ENCODE measurements at regions not wholly inside any gene's neighbourhood (a gene's known extent, or its start where the extent isn't known, plus 50 kb on each side); places are given as distances from the start of the nearest gene placed in this dataset.
"Not testable (repeated sequence)": the region's sequence is repeated elsewhere in the genome, so short reads cannot be mapped to it uniquely, and the experiment has no call there.

DNA sequence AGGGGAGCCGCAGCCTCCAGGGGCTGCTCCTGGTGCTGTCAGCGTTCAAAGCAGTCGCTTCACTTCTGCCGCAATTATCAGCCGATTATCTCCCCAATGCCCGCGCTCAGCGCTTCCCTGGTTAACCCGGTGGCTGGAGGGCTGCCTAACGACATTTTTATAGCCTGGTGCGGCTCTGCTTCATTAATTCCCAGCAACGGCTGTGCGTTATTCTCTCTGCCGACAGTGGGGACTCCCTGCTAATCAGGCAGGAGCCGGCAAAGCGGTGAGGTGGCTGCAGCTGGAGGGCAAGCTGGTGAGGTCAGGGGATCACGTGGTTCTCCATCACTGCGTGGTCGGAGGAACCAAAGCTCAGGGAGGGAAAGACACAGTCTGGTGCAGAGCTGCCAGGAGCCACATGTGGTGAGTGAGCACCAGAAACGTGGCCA is 62.9 kb downstream of the GLRX5 start:
- peak; percentile 48 for DNase-seq (ENCODE audit: low spot score)

DNA sequence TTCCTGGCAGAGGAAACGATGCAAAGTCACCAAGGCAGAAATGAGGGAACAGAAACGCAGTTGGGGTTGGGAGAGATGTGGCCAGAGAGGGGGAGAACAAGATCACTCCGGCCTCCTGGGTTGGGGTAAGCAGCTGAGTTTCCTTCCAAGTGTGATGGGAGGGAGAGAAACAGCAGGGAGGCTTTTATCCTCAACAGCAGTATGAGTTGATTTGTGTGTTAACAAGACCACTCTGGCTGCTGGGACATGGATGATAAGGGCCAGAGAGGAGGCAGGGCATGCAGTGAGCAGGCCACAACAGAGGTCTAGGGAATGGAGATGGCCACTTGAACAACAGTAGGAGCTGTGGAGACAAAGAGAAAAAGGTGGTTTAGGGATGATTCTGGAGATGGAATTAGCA is 66.8 kb downstream of the GLRX5 start:
- DNase-seq (ENCODE audit: low spot score): no peak

DNA sequence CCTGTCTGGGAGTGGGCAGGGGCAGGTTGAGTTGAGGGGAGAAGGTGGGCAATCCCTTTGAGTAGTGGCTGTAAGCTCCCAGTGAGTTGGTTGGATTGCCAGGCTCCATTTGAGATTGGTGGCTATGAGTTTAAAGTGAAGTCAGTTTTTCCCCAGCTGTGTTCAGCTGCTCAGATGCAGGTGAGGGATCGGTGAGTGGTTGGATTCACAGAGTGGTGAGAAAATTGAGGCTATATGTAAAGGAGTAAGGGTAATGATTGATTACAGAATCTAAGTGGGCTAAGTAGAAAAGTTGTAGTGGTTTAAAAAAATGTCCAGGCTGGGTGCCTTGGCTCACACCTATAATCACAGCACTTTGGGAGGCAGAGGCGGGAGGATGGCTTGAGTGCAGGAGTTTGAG is 68.6 kb downstream of the GLRX5 start:
- no peak for DNase-seq (ENCODE audit: low spot score)

- no peak for DNase-seq (ENCODE audit: low spot score)
Measured at GRCh38 chr14:95606266-95606665, 71.4 kb downstream of the GLRX5 start.

DNA sequence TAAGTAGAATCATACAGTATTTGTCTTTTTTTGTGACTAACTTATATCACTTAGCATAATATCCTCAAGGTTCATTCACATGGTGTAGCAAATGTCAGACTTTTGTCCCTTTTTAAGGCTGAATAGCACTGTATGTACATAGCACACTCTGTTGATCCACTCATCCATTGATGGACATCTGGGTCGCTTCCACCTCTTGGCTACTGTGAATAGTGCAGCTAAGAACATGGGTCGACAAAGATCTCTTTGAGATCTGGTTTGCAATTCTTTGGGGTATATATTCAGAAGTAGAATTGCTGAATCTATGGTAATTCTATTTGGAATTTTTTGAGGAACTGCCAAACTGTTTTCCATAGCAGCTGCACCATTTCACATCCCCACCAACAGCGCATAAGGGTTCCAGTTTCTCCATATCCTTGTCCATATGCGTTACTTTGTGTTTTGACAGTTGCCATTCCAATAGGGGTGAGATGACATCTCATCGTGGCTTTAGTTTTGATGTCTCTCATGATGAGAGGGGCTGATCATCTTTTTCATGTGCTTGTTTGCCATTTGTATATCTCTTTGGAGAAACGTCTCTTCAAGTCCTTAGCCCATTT is 73.9 kb downstream of the GLRX5 start:
- no peak for DNase-seq (ENCODE audit: low spot score)

DNA sequence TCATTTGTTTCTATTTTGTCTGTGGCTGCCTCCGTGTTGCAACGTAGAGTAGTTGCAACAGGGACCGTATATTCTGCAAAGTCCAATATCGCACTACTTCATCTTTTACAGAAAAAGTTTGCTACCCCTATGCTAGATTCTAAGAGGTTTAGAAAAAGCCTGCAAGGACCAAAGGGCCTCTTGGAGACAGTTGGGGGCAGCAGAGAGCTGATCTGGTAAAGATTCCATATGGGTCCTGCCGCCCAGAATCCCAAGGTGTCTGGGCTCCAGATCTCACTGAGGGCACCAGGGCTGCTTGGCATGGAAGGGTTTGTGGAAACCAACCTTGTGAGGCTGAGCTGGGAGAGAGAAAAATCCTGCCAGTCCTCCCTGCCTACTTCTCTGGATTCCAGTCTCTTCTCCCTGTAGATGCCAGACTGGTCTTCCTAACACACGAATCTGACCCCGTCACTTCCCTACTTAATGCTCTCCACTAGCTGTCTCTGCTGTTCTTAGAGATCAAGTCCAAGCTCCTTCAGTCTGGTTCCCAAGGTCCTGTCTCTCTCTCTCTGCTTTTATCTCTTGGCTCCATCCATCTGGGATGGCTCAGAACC is 74.6 kb downstream of the GLRX5 start:
- peak; percentile 57 for DNase-seq (ENCODE audit: low spot score)

DNA sequence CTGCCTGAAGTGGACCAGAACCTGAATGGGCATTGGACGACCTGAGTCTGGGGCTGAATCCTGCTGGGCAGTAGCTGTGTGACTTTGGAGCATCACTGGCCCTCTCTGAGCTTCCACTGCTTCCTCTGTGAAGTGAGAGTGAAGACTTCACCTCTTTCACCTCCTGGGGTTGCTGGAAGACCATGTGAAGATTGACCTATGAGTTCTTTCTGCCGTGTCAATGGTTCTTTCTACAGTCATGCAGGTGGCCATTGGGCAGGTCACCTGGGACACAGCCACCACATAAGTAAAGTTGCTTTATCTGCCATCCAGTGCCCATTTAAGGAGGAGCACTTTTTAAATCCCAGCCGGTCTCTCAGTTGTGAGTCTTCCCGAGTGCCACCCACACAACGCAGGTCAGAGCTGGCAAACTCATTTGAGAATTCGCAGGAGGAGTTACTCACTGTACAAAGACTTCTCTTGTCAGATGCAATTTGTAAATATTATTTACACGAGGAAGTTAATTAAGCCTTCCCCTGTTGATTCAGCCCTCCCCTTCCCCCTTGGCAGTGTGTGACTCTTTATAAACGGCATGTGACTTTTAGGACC is 74.8 kb upstream of the TCL1B start:
- DNase-seq (ENCODE audit: low spot score): peak; percentile 14

- peak; percentile 51 for DNase-seq (ENCODE audit: low spot score)
Measured at GRCh38 chr14:95614349-95614748, 71.9 kb upstream of the TCL1B start.

DNA sequence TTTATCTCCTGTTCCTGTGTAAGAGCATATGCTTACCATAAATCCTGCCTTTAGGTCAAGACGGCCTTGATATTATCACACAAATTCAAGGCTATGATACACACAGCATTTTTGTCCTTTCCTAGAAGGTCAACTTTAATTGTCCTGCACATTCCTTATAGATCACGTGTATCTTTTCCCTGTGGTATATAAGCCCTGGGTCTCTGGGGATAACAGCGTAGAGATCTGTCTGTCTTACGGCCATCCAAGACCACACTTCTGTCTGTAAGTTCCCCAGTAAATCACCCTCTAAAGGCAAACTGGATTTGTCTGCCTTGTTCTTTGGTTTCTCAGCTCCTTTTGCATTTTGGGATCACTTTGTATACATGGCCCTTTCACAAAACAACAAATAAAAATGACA is 69.5 kb upstream of the TCL1B start:
- DNase-seq (ENCODE audit: low spot score): no peak

GRCh38 chr14:95619785-95620417 is 66.3 kb upstream of the TCL1B start:
- no peak for DNase-seq (ENCODE audit: low spot score)

DNA sequence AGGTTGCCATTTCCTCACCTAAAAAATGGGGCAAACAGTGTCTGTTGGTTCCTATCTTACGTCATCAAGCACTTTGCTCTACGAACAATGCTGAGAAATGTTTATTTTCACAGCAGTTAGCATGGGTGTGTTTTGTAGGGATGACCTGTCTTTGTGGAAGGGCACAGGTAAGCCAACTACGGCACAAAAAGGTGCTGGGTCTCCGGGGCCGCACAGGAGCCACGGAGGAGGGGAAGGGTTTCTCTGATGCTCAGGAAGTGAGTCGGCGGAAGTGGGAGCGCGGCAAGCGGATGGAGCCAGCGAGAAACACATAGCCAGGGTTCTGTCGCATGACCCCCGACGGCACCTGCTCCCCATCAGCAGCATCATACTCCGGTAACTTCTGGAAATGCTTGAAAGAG is 65.6 kb upstream of the TCL1B start:
- no peak for DNase-seq (ENCODE audit: low spot score)

- DNase-seq (ENCODE audit: low spot score): no peak
Measured at GRCh38 chr14:95623195-95623594, 63.0 kb upstream of the TCL1B start.

DNA sequence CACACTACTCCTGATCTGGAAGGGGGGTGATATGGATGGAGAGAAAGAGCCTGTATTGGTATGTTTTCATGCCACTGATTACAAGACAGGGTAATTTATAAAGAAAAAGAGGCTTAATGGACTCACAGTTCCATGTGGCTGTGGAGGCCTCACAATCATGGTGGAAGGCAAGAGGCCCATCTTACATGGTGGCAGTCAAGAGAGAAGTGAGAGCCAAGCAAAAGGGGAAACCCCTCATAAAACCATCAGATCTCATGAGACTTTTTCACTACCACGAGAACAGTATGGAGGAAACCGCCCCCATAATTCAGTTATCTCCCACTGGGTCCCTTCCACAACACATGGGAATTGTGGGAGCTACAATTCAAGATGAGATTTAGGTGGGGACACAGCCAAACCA is 60.5 kb upstream of the TCL1B start:
- not testable (repeated sequence) for DNase-seq (ENCODE audit: low spot score)

- no peak for DNase-seq (ENCODE audit: low spot score)
Measured at GRCh38 chr14:95635051-95635450, 51.2 kb upstream of the TCL1B start.
